Tibial artery (tissue), 4 donors: ENCODE measurements at regions not wholly inside any gene's neighbourhood (a gene's known extent, or its start where the extent isn't known, plus 50 kb on each side); places are given as distances from the start of the nearest gene placed in this dataset.
"Not testable (repeated sequence)": the region's sequence is repeated elsewhere in the genome, so short reads cannot be mapped to it uniquely, and the experiment has no call there.

Experiments
- DNase-seq, 2 donors: peaks; one replicate each; pipeline ENCODE4 v3.0.0-alpha.2; 2019
- H3K27ac ChIP-seq, 2 donors: fragments of 200-600 bp; sonication (generic) in 1 of 2; 1 replicate in 1 of 2; 2 replicates in 1 of 2; pipeline ENCODE4 v1.5.1; 2018 to 2019; ENCODE audit warnings: mild to moderate bottlenecking in 1 of 2
- H3K27me3 ChIP-seq, 2 donors: fragments of 200-600 bp; sonication (generic) in 1 of 2; one replicate each; pipeline versions ENCODE4 v1.5.1 to v1.6.0; 2016 to 2019
- H3K36me3 ChIP-seq, 3 donors: fragments of 200-600 bp; sonication (generic) in 2 of 3; one replicate each; pipeline ENCODE4 v1.5.1; 2016 to 2019; ENCODE audit warnings: mild to moderate bottlenecking in 2 of 3
- H3K4me1 ChIP-seq, 4 donors: fragments of 200-600 bp; sonication (generic) in 2 of 4; 1 replicate in 3 of 4; 2 replicates in 1 of 4; pipeline ENCODE4 v1.5.1; 2016 to 2019
- H3K4me3 ChIP-seq, 2 donors: fragments of 200-600 bp; sonication (generic) in 1 of 2; 1 replicate in 1 of 2; 2 replicates in 1 of 2; pipeline ENCODE4 v1.5.1; 2018 to 2019; ENCODE audit warnings: mild to moderate bottlenecking in 2 of 2
- H3K9me3 ChIP-seq, 3 donors: fragments of 200-600 bp; sonication (generic) in 1 of 3; one replicate each; pipeline ENCODE4 v1.5.1; 2016 to 2019
- intact Hi-C: fragments of 100-400 bp; cut with DNase I; formaldehyde crosslinking; loops from one replicate; pipeline ENCODE4 v1.15.0; 2023; ENCODE audit warnings: low total_unique reads
- TF ChIP-seq, protein P1 (sequence below), 2 experiments: fragments of 200-600 bp in 1 of 2; fragments of 450-650 bp in 1 of 2; IDR thresholded peaks; one replicate each; pipeline ENCODE4 v1.5.1; 2017 to 2019; ENCODE audit warnings: antibody characterized with exemption in 2 of 2, mild to moderate bottlenecking in 1 of 2, moderate library complexity in 1 of 2

DNA sequence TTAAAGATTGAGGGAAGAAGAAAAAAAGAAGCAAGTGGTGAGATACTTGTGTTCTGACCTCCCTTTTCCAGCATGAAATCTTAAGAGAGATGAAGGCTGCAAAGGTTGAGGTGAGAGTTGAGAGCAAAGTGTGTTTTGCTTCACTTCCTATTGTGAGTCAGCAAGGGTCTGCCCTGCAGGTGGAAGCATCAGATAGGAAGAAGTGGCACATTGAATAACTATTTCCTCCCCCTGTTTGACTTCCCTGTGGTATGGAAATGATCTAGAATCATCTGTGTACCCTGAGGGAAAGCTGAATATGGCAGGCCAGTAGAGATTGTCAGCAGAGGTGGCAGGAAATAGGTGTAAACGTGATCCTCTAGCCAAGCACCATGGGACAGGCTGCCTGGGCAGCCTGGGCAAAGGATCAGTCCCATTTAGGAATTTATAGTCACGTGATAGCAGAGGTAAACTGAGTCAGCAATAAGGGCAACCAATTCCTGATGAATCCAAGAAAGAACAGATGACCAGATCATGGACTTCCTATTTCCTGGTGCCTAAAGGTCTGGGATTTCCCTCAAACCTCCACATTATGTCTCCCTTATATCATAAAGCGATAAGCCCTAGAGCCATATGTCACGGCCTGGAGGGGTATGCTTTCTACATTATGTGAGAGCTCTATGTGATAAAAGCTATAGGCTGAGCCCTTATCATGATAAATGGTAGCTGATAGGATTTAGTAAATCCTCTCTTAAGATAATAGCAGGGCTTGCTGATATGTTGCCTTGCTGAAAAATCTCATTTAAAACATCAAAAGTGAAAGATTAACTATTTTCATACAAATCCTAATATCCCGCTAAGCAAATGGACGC is 287.0 kb downstream of the MDFIC start:
- Histone ChIP-seq H3K27me3 (no peaks in the 10 kb centered on the region), H3K36me3 (no peaks in the 10 kb centered on the region), H3K4me3 (no peak overlapping the region), H3K27ac (no peak overlapping the region), H3K4me1 (no peaks in the 10 kb centered on the region), H3K9me3 (peaks cover 0 to 8% (median 0%) of the 10 kb centered on the region in 3 donors)
- no peak for DNase-seq
- TF ChIP-seq, protein P1, sequence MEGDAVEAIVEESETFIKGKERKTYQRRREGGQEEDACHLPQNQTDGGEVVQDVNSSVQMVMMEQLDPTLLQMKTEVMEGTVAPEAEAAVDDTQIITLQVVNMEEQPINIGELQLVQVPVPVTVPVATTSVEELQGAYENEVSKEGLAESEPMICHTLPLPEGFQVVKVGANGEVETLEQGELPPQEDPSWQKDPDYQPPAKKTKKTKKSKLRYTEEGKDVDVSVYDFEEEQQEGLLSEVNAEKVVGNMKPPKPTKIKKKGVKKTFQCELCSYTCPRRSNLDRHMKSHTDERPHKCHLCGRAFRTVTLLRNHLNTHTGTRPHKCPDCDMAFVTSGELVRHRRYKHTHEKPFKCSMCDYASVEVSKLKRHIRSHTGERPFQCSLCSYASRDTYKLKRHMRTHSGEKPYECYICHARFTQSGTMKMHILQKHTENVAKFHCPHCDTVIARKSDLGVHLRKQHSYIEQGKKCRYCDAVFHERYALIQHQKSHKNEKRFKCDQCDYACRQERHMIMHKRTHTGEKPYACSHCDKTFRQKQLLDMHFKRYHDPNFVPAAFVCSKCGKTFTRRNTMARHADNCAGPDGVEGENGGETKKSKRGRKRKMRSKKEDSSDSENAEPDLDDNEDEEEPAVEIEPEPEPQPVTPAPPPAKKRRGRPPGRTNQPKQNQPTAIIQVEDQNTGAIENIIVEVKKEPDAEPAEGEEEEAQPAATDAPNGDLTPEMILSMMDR (IDR thresholded peaks at IDR 0.05), result no peak
- intact Hi-C loops, result no loop called here

- H3K27me3 ChIP-seq, DNase-seq, H3K4me3 ChIP-seq, H3K4me1 ChIP-seq, H3K9me3 ChIP-seq, H3K27ac ChIP-seq, intact Hi-C loops, H3K36me3 ChIP-seq: not testable (repeated sequence)
These were observed 284.5 kb downstream of the MDFIC start for GRCh38 chr7:115206374-115206773.

- no peak overlapping the region for H3K4me3 ChIP-seq
- H3K27me3 ChIP-seq, result no peaks in the 10 kb centered on the region
- DNase-seq, result no peak
- no peaks in the 10 kb centered on the region for H3K9me3 ChIP-seq
- H3K27ac ChIP-seq, result no peak overlapping the region
- no peaks in the 10 kb centered on the region for H3K4me1 ChIP-seq
- intact Hi-C loops, result no loop called here
- H3K36me3 ChIP-seq, result no peaks in the 10 kb centered on the region
- TF ChIP-seq, protein P1 (IDR thresholded peaks at IDR 0.05), result no peak
These were observed 276.2 kb downstream of the MDFIC start for GRCh38 chr7:115198143-115198542.

- H3K27me3 ChIP-seq, result no peaks in the 10 kb centered on the region
- H3K9me3 ChIP-seq, result no peaks in the 10 kb centered on the region
- H3K4me3 ChIP-seq, result no peak overlapping the region
- no peak for DNase-seq
- H3K4me1 ChIP-seq, result no peaks in the 10 kb centered on the region
- H3K27ac ChIP-seq, result no peak overlapping the region
- intact Hi-C loops, result no loop called here
- TF ChIP-seq, protein P1 (IDR thresholded peaks at IDR 0.05), result no peak
- H3K36me3 ChIP-seq, result no peaks in the 10 kb centered on the region
These were observed 273.3 kb downstream of the MDFIC start for GRCh38 chr7:115195208-115195607.

DNA sequence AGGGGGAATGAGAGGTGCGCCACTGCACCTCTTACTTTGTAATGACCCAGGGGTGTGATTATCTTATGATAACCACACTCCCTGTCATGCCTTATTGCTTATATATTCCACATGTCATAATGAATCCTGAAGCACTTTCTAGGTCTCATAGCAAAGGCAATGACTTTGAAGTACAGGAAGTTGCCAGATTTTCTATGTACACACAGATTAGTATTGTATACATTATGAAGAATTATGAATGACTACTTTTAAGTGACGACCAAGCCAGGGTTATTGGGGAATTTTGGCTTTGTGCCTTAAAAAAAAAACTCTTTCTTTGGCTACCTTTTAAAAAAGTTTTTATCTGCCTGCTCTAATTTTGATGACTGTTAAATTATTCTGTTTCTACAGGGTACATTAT is 269.6 kb downstream of the MDFIC start:
- Histone ChIP-seq H3K27ac (no peak overlapping the region), H3K4me1 (no peaks in the 10 kb centered on the region), H3K9me3 (no peaks in the 10 kb centered on the region), H3K36me3 (no peaks in the 10 kb centered on the region), H3K27me3 (no peaks in the 10 kb centered on the region), H3K4me3 (no peak overlapping the region)
- TF ChIP-seq, protein P1 (IDR thresholded peaks at IDR 0.05), result no peak
- intact Hi-C loops, result no loop called here
- DNase-seq, result no peak

DNA sequence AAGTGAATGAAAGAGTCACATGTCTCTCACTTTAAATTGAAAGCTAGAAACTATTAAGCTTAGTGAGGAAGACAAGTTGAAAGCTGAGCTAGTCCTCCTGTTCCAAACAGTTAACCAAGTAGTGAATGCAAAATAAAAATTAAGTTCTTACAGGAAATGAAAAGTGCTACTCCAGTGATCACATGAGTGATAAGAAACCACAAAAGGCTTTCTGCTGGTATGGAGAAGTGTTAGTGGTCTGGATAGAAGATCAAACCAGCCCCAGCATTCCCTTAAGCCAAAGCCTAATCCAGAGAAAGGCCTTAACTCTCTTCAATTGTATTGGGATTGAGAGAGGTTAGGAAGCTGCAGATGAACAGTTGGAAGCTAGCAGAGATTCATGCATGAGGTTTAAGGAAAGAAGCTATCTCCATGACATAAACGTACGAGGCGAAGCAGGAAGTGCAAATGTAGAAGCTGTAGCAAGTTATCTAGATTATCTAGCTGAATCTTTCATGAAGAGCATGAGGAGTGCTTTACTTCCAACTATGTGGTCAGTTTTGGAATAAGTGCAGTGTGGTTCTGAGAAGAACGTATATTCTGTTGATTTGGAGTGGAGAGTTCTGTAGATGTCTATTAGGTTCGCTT is 261.6 kb downstream of the MDFIC start:
- intact Hi-C loops, result no loop called here

More for the DNA sequence above, 261.6 kb downstream of the MDFIC start:
- no peaks in the 10 kb centered on the region for H3K36me3 ChIP-seq
- DNase-seq, result no peak
- H3K4me3 ChIP-seq, result no peak overlapping the region
- peaks cover 0 to 3% (median 1%) of the 10 kb centered on the region in 4 donors for H3K4me1 ChIP-seq
- H3K27me3 ChIP-seq, result no peaks in the 10 kb centered on the region
- TF ChIP-seq, protein P1 (IDR thresholded peaks at IDR 0.05), result no peak
- H3K9me3 ChIP-seq, result no peaks in the 10 kb centered on the region
- no peak overlapping the region for H3K27ac ChIP-seq
